ENCODE measurements at regions not wholly inside any gene's neighbourhood (a gene's known extent, or its start where the extent isn't known, plus 50 kb on each side); places are given as distances from the start of the nearest gene placed in this dataset.

GRCh38 chr14:53516261-53516774 is 363.2 kb upstream of the DDHD1 start:
- TF ChIP-seq CTCF (IDR thresholded peaks at IDR 0.05) (no peak), CEBPB (IDR thresholded peaks at IDR 0.05) (no peak), CBX2 (IDR thresholded peaks at IDR 0.05; ENCODE audit: borderline replicate concordance, low read depth) (no peak), POLR2A (IDR thresholded peaks at IDR 0.05; ENCODE audit: low read length) (no peak), MAX (IDR thresholded peaks at IDR 0.05) (no peak), MYC (IDR thresholded peaks at IDR 0.05; ENCODE audit: borderline replicate concordance, low read length) (no peak), PBX3 (IDR thresholded peaks at IDR 0.05) (no peak), KDM5A (IDR thresholded peaks at IDR 0.05) (no peak), MAZ (IDR thresholded peaks at IDR 0.05; ENCODE audit: borderline replicate concordance, low read depth, low read length) (no peak), EP300 (IDR thresholded peaks at IDR 0.05) (no peak), MAFK (IDR thresholded peaks at IDR 0.05; ENCODE audit: partially characterized antibody) (no peak), EHMT2 (IDR thresholded peaks at IDR 0.05; ENCODE audit: low read depth) (no peak)

All from A549 (cell line).